Aorta (tissue), 5 donors: ENCODE measurements at regions not wholly inside any gene's neighbourhood (a gene's known extent, or its start where the extent isn't known, plus 50 kb on each side); places are given as distances from the start of the nearest gene placed in this dataset.
"Not testable (repeated sequence)": the region's sequence is repeated elsewhere in the genome, so short reads cannot be mapped to it uniquely, and the experiment has no call there.

Experiments used
- ATAC-seq: fragments of 200-7000 bp; cut with Tn5 transposase; one replicate; pipeline ENCODE4 v1.9.1; 2022; ENCODE audit warnings: moderate library complexity; ENCODE audit not compliant: low FRiP score
- DNase-seq, 2 donors: peaks; one replicate each; pipeline ENCODE4 v3.0.0-alpha.2; 2020
- H3K27ac ChIP-seq, 2 donors: one replicate each; pipeline ENCODE4 v1.5.1; 2013; ENCODE audit warnings: low read length in 2 of 2, mild to moderate bottlenecking in 2 of 2, moderate library complexity in 2 of 2, control low read depth in 1 of 2, inconsistent platforms in 1 of 2, low read depth in 1 of 2
- H3K27me3 ChIP-seq, 2 donors: one replicate each; pipeline ENCODE4 v1.6.1; 2013; ENCODE audit warnings: control low read depth in 1 of 2, low read length in 1 of 2, mild to moderate bottlenecking in 1 of 2, moderate library complexity in 1 of 2; ENCODE audit not compliant: insufficient read depth in 2 of 2, control insufficient read depth in 1 of 2
- H3K36me3 ChIP-seq, 2 donors: one replicate each; pipeline ENCODE4 v1.6.1; 2013; ENCODE audit warnings: control low read depth in 1 of 2, low read length in 1 of 2, mild to moderate bottlenecking in 1 of 2; ENCODE audit not compliant: insufficient read depth in 2 of 2, control insufficient read depth in 1 of 2
- H3K4me1 ChIP-seq, 2 donors: one replicate each; pipeline ENCODE4 v1.6.1; 2013; ENCODE audit warnings: low read length in 2 of 2, control low read depth in 1 of 2, mild to moderate bottlenecking in 1 of 2, moderate library complexity in 1 of 2; ENCODE audit not compliant: insufficient read depth in 2 of 2, control insufficient read depth in 1 of 2
- H3K4me3 ChIP-seq, 2 donors: one replicate each; pipeline ENCODE4 v1.5.1; 2013; ENCODE audit warnings: low read length in 2 of 2, control low read depth in 1 of 2, mild to moderate bottlenecking in 1 of 2
- H3K9me3 ChIP-seq: one replicate; pipeline ENCODE4 v1.6.1; 2013; ENCODE audit warnings: mild to moderate bottlenecking, low read length; ENCODE audit not compliant: control insufficient read depth
- WGBS, 2 donors: extraction: QIAGEN DNeasy Blood & Tissue Kit; methylation state at CpG; one replicate each; pipeline ENCODE4 v1.1.7; 2013; 5-methylcytosine and 5-hydroxymethylcytosine counted together
- intact Hi-C, 2 donors: fragments of 100-400 bp; cut with DNase I; formaldehyde crosslinking; loops; one replicate each; pipeline versions ENCODE4 v1.14.2 to v1.15.0; 2022
- donor health status: healthy with polysubstance abuse.
- donor health status: Bipolar disorder and iron deficiency.
- donor health status: DM: no; HTN: no; CAD: no.
- donor health status: DM: no; HTN: no; CAD: no.
- donor health status: DM: yes; HTN: yes; CAD: no.

DNA sequence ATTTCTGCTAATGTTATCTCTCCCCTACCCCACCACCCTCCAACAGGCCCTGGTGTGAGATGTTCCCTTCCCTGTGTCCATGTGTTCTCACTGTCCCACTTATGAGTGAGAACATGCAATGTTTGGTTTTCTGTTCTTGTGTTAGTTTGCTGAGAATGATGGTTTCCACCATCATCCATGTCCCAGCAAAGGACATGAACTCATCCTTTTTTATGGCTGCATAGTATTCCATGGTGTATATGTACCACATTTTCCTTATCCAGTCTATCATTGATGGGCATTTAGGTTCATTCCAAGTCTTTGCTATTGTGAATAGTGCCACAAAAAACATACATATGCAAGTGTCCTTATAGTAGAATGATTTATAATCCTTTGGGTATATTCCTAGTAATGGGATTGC lies 104.5 kb downstream of the ZNF33B start:
- intact Hi-C loops, DNase-seq, H3K4me1 ChIP-seq, H3K27me3 ChIP-seq, H3K4me3 ChIP-seq, ATAC-seq, H3K36me3 ChIP-seq, H3K27ac ChIP-seq, H3K9me3 ChIP-seq: not testable (repeated sequence)

DNA sequence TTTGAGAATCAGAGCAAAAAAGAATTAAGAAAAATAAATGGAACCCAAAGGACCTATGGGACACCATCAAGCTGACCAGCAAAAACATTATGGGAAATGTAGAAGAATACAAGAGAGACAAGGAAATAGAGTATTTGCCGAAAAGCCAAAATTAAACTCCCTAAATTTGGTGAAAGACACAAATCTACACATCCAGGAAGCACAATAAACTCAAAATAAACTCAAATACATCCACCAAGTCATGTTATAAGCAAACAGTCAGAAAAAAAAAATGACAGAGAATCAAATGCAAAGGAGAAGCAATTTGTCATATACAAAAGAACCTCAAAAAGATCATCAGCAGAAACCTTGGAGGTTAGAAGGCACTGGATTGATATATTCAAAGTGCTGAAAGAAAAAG lies 105.4 kb downstream of the ZNF33B start:
- DNase-seq = no peak
- intact Hi-C loops = no loop called here

DNA sequence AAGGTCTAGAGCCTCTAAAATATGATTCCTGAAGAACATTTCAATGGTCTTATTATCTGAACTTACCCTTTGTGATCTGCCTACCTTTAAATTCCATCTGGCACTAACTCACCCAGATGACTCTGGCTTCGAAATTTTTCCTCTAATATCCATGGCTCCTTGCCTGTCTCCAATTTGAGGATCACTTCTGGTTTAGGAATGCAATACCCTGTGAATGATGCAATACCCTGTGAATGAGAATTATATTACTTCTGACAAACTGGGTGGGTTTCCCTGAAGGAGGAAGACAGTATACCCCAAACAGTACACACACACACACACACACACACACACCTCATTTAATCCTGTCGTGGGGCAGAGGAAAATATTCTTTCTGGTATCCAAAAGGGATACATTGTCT lies 115.3 kb downstream of the ZNF33B start:
- Histone ChIP-seq H3K27me3 (no peaks in the 10 kb centered on the region), H3K4me1 (no peaks in the 10 kb centered on the region), H3K4me3 (no peak overlapping the region), H3K9me3 (peaks cover 24% of the 10 kb centered on the region), H3K36me3 (peaks cover 17% of the 10 kb centered on the region in 2 donors), H3K27ac (no peak overlapping the region)
- 94 to 100% methylated on average over 2 of the region's 2 CpGs for WGBS, 2 donors
- no peak for ATAC-seq
- intact Hi-C loops = no loop called here
- no peak for DNase-seq

More for the DNA sequence above, 105.4 kb downstream of the ZNF33B start:
- Histone ChIP-seq H3K27ac (no peak overlapping the region), H3K36me3 (no peaks in the 10 kb centered on the region), H3K4me3 (no peak overlapping the region), H3K4me1 (no peaks in the 10 kb centered on the region), H3K27me3 (no peaks in the 10 kb centered on the region), H3K9me3 (peaks cover 4% of the 10 kb centered on the region)
- no peak for ATAC-seq
- 96 to 97% methylated on average over 1 of the region's 1 CpG for WGBS, 2 donors

DNA sequence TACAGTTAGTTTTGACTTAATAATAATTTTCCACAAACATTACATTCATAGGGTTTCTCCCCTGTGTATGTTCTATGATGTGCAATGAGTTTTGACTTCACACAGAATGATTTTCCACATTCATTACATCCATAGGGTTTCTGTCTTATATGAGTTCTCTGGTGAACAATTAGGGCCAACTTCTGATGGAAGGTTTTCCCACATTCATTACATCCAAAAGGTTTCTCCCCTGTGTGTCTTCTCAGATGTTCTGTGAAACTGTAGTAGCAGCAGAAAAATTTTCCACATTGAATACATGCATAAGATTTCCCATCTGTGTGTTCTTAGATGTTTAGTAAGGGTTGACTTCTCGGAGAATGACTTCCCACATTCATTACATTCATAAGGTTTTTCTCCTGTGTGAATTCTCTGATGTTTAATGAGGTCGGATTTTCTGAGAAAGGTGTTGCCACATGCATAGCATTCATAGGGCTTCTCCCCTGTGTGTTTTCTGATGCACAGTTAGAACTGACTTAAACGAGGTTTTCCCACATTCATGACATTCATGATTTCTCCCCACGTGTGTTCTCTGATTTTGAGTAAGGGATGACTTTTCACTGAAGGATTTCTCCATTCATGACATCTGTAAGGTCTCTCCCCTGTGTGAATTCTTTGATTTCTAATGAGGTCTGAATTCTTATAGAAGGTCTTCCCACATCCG lies 118.5 kb downstream of the ZNF33B start:
- no peaks in the 10 kb centered on the region for H3K4me1 ChIP-seq
- H3K4me3 ChIP-seq = no peak overlapping the region
- ATAC-seq (no peak), DNase-seq (no peak)
- intact Hi-C loops = no loop called here
- WGBS, 2 donors = 85 to 98% methylated on average over 5 of the region's 5 CpGs
- H3K27ac ChIP-seq = no peak overlapping the region
- H3K27me3 ChIP-seq = no peaks in the 10 kb centered on the region
- peaks cover 15 to 17% of the 10 kb centered on the region in 2 donors for H3K36me3 ChIP-seq
- peaks cover 29% of the 10 kb centered on the region for H3K9me3 ChIP-seq

DNA sequence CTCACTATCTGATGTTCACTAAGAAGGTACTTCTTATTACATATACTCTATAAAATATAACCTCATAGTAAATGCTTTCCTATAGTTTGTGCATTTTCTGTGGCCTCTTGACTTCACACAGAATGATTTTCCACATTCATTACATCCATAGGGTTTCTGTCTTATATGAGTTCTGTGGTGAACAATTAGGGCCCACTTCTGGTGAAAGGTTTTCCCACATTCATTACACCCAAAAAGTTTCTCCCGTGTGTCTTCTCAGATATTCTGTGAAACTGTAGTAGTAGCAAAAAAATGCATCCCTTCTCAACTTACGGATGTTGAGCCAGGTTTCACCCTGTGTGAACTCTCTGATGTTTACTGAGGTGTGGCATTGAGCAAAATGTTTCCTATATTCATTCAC lies 119.3 kb downstream of the ZNF33B start:
- Histone ChIP-seq H3K36me3 (peaks cover 10 to 17% of the 10 kb centered on the region in 2 donors), H3K4me3 (no peak overlapping the region), H3K9me3 (peaks cover 25% of the 10 kb centered on the region), H3K4me1 (no peaks in the 10 kb centered on the region), H3K27me3 (no peaks in the 10 kb centered on the region), H3K27ac (no peak overlapping the region)
- ATAC-seq (no peak), DNase-seq (no peak)
- 97 to 98% methylated on average over 2 of the region's 2 CpGs for whole genome bisulfite sequencing, 2 donors
- intact Hi-C loops = no loop called here

DNA sequence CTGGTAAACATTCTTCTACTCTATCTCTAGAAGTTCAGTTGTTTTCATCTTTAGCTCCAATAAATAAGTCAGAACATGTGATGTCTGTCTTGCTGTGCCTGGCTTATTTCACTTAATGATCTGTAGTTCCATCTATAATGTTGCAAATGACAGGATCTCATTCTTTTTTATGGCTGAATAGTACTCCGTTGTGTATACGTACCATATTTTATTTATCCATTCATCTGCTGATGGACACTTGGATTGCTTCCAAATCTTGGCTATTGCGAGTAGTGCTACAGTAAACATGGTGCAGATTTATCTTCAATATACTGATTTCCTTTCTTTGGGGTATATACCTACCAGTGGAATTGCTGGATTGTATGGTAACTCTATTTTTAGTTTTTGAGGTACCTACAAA lies 124.4 kb downstream of the ZNF33B start:
- 91 to 96% methylated on average over 3 of the region's 3 CpGs for WGBS, 2 donors
- no peak overlapping the region for H3K4me3 ChIP-seq
- ATAC-seq (no peak), DNase-seq (no peak)
- peaks cover 16% of the 10 kb centered on the region for H3K9me3 ChIP-seq
- H3K4me1 ChIP-seq = no peaks in the 10 kb centered on the region
- no peaks in the 10 kb centered on the region for H3K27me3 ChIP-seq
- intact Hi-C loops = no loop called here
- H3K36me3 ChIP-seq = no peaks in the 10 kb centered on the region
- H3K27ac ChIP-seq = no peak overlapping the region

DNA sequence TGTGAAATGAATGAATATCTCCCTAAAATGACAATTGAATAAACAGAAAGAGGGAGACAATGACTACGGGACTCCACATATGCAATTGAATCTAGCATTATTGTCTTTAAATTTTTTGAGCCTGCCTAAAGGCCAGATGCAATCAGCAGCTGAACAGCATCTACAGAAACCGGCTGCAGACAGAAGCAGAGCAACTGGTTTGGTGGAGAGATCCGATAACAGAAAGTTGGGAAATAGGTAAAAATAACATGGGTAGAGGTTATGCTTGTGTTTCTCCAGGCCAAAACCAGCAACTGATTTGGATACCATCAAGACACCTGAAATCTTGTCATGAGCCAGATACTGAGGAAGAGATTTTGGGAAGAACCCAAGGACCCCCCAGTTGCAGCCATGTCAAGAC lies 146.6 kb downstream of the ZNF33B start:
- Histone ChIP-seq H3K27me3 (no peaks in the 10 kb centered on the region), H3K4me3 (no peak overlapping the region), H3K36me3 (no peaks in the 10 kb centered on the region), H3K27ac (no peak overlapping the region), H3K9me3 (peaks cover 2% of the 10 kb centered on the region), H3K4me1 (no peaks in the 10 kb centered on the region)
- ATAC-seq (no peak), DNase-seq (no peak)
- 91 to 97% methylated on average over 3 of the region's 3 CpGs for WGBS, 2 donors
- intact Hi-C loops = no loop called here

DNA sequence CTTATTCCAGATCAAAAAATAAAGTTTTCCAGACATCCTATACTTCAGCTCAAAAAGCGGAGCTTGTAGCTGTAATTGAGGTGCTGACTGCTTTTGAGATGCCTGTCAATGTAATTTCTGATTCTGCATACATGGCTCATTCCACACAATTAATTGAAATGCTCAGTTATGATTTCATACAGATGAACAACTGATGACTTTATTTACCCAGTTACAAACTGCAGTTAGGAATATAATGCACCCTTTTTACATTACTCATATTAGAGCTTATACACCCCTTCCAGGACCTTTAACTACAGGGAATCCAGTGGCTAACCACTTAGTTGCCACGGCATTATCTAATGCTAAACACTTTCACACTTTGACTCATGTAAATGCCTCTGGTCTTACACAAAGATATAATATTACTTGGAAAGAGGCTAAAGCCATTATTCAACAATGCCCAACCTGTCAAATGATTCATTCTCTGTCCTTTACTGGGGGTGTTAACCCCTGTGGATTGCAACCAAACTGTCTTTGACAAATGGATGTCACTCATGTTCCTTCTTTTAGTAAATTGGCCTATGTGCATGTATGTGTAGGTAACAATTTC lies 147.3 kb downstream of the ZNF33B start:
- H3K36me3 ChIP-seq = no peaks in the 10 kb centered on the region
- ATAC-seq (no peak), DNase-seq (no peak)
- H3K27ac ChIP-seq = no peak overlapping the region
- H3K4me3 ChIP-seq = no peak overlapping the region
- 72 to 85% methylated on average over 2 of the region's 2 CpGs for WGBS, 2 donors
- intact Hi-C loops = no loop called here
- no peaks in the 10 kb centered on the region for H3K27me3 ChIP-seq
- peaks cover 2% of the 10 kb centered on the region for H3K9me3 ChIP-seq
- no peaks in the 10 kb centered on the region for H3K4me1 ChIP-seq

DNA sequence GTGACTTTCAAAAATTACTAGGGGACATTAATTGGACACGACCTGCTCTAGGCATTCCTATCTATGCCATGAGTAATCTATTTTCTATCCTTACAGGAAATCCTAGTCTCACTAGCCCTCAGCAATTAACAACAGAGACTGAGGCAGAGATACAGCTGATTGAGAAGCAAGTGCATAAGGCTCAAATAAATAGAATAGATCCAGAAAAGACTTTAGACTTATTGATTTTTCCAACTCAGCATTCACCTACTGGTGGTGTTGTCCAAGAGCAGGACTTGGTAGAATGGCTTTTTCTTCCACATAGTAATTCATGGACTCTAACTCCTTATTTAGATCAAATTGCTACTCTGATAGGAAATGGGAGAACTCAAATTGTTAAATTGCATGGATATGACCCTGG lies 148.0 kb downstream of the ZNF33B start:
- 52 to 85% methylated on average over 1 of the region's 1 CpG for WGBS, 2 donors
- ATAC-seq = no peak
- no peaks in the 10 kb centered on the region for H3K4me1 ChIP-seq
- H3K4me3 ChIP-seq = no peak overlapping the region
- no peaks in the 10 kb centered on the region for H3K27me3 ChIP-seq
- no peaks in the 10 kb centered on the region for H3K36me3 ChIP-seq
- no peak overlapping the region for H3K27ac ChIP-seq
- H3K9me3 ChIP-seq = peaks cover 2% of the 10 kb centered on the region
- DNase-seq = no peak
- intact Hi-C loops = no loop called here
